GM03348 (cell line): ENCODE measurements at regions not wholly inside any gene's neighbourhood (a gene's known extent, or its start where the extent isn't known, plus 50 kb on each side); places are given as distances from the start of the nearest gene placed in this dataset.
"Not testable (repeated sequence)": the region's sequence is repeated elsewhere in the genome, so short reads cannot be mapped to it uniquely, and the experiment has no call there.

Source experiments
- DNase-seq: peaks from one replicate; pipeline ENCODE4 v3.0.0; 2012; ENCODE audit warnings: low spot score

GRCh38 chr11:34830648-34831047 is 85.5 kb downstream of the APIP start:
- DNase-seq: no peak

GRCh38 chr11:34830035-34830434 is 86.1 kb downstream of the APIP start:
- DNase-seq: no peak

- no peak for DNase-seq
These were observed 89.0 kb downstream of the APIP start for GRCh38 chr11:34827228-34827627.

GRCh38 chr11:34826384-34826726 is 89.8 kb downstream of the APIP start:
- DNase-seq: no peak

GRCh38 chr11:34825670-34826383 is 90.4 kb downstream of the APIP start:
- DNase-seq: no peak

- DNase-seq: no peak
These were observed 90.9 kb downstream of the APIP start for GRCh38 chr11:34825315-34825669.

- DNase-seq: no peak
These were observed 91.8 kb downstream of the APIP start for GRCh38 chr11:34824425-34824824.

- no peak for DNase-seq
These were observed 92.5 kb downstream of the APIP start for GRCh38 chr11:34823639-34824038.

- no peak for DNase-seq
These were observed 93.0 kb downstream of the APIP start for GRCh38 chr11:34823197-34823596.

- no peak for DNase-seq
These were observed 96.3 kb downstream of the APIP start for GRCh38 chr11:34819740-34820482.

GRCh38 chr11:34817812-34818211 is 98.4 kb downstream of the APIP start:
- not testable (repeated sequence) for DNase-seq

- no peak for DNase-seq
These were observed 99.4 kb downstream of the APIP start for GRCh38 chr11:34816698-34817213.

- no peak for DNase-seq
These were observed 103.1 kb downstream of the APIP start for GRCh38 chr11:34812905-34813576.

- no peak for DNase-seq
These were observed 104.3 kb downstream of the APIP start for GRCh38 chr11:34811858-34812257.

- no peak for DNase-seq
These were observed 106.0 kb downstream of the APIP start for GRCh38 chr11:34810107-34810562.

GRCh38 chr11:34809191-34810106 is 106.7 kb downstream of the APIP start:
- no peak for DNase-seq

- no peak for DNase-seq
These were observed 109.3 kb downstream of the APIP start for GRCh38 chr11:34806875-34807274.

- DNase-seq: no peak
These were observed 110.2 kb downstream of the APIP start for GRCh38 chr11:34805937-34806336.

GRCh38 chr11:34799848-34800247 is 116.3 kb downstream of the APIP start:
- DNase-seq: no peak

GRCh38 chr11:34798985-34799384 is 117.2 kb downstream of the APIP start:
- no peak for DNase-seq

GRCh38 chr11:34797497-34797896 is 118.7 kb downstream of the APIP start:
- not testable (repeated sequence) for DNase-seq

GRCh38 chr11:34795641-34796040 is 120.5 kb downstream of the APIP start:
- no peak for DNase-seq
